Upper lobe of left lung (tissue), 6 donors: ENCODE measurements at regions not wholly inside any gene's neighbourhood (a gene's known extent, or its start where the extent isn't known, plus 50 kb on each side); places are given as distances from the start of the nearest gene placed in this dataset.

Experiments
- ATAC-seq, 2 donors: fragments of 200-7000 bp; cut with Tn5 transposase; one replicate each; pipeline ENCODE4 v1.9.1; 2022; ENCODE audit warnings: mild to moderate bottlenecking in 2 of 2, moderate library complexity in 2 of 2; ENCODE audit not compliant: low FRiP score in 2 of 2
- DNase-seq, 2 donors: peaks; one replicate each; pipeline ENCODE4 v3.0.0-alpha.2; 2019 to 2020
- H3K27ac ChIP-seq, 4 donors: fragments of 200-600 bp; sonication (generic); one replicate each; pipeline ENCODE4 v1.5.1; 2016 to 2019
- H3K27me3 ChIP-seq, 4 donors: fragments of 200-600 bp; sonication (generic); one replicate each; pipeline ENCODE4 v1.5.1; 2017 to 2019
- H3K36me3 ChIP-seq, 4 donors: fragments of 200-600 bp; sonication (generic); one replicate each; pipeline ENCODE4 v1.5.1; 2016 to 2019
- H3K4me1 ChIP-seq, 4 donors: fragments of 200-600 bp; sonication (generic); one replicate each; pipeline ENCODE4 v1.5.1; 2018 to 2019
- H3K4me3 ChIP-seq, 4 donors: fragments of 200-600 bp; sonication (generic); one replicate each; pipeline ENCODE4 v1.5.1; 2017 to 2019; ENCODE audit warnings: mild to moderate bottlenecking in 2 of 4, moderate library complexity in 1 of 4
- H3K9me3 ChIP-seq, 4 donors: fragments of 200-600 bp; sonication (generic); one replicate each; pipeline ENCODE4 v1.5.1; 2018 to 2019
- CTCF ChIP-seq, 6 experiments: fragments of 450-650 bp in 4 of 6; fragments of 200-600 bp in 2 of 6; sonication (generic) in 2 of 6; IDR thresholded peaks; one replicate each; pipeline ENCODE4 v1.5.1; 2016 to 2019; ENCODE audit warnings: antibody characterized with exemption in 6 of 6
- EP300 ChIP-seq, 4 donors: sonication (generic); formaldehyde crosslinking; IDR thresholded peaks; one replicate each; pipeline ENCODE4 v1.5.1; 2017; ENCODE audit warnings: antibody characterized with exemption in 4 of 4, control low read depth in 2 of 4
- POLR2A ChIP-seq, 4 donors: fragments of 450-650 bp; IDR thresholded peaks; one replicate each; pipeline ENCODE4 v1.5.1; 2016 to 2017; ENCODE audit warnings: antibody characterized with exemption in 4 of 4, mild to moderate bottlenecking in 2 of 4
- POLR2AphosphoS5 ChIP-seq, 2 donors: sonication (generic); formaldehyde crosslinking; IDR thresholded peaks; one replicate each; pipeline ENCODE4 v1.5.1; 2017; ENCODE audit warnings: antibody characterized with exemption in 2 of 2
- WGBS, 2 donors: methylation state at CpG; one replicate each; pipeline ENCODE4 v1.1.5; 2017 to 2018; 5-methylcytosine and 5-hydroxymethylcytosine counted together
- donor health status: DM: no; HTN: no; CAD: no; lungs with moderate emphysema.
- donor health status: DM: no; HTN: yes; CAD: no; lungs with severe emphysema.

GRCh38 chr16:62149631-62150030 is 113.4 kb upstream of the CDH8 start:
- Histone ChIP-seq H3K27me3 (no peaks in the 10 kb centered on the region), H3K27ac (no peak overlapping the region), H3K36me3 (no peaks in the 10 kb centered on the region), H3K4me1 (no peaks in the 10 kb centered on the region), H3K4me3 (no peak overlapping the region), H3K9me3 (no peaks in the 10 kb centered on the region)
- no peak for DNase-seq
- no peak for ATAC-seq
- TF ChIP-seq POLR2A (IDR thresholded peaks at IDR 0.05) = no peak
- no peak for TF ChIP-seq CTCF (IDR thresholded peaks at IDR 0.05)
- TF ChIP-seq POLR2AphosphoS5 (IDR thresholded peaks at IDR 0.05) = no peak
- TF ChIP-seq EP300 (IDR thresholded peaks at IDR 0.05) = no peak

- Histone ChIP-seq H3K27me3 (no peaks in the 10 kb centered on the region), H3K27ac (no peak overlapping the region), H3K4me3 (no peak overlapping the region), H3K4me1 (no peaks in the 10 kb centered on the region), H3K9me3 (peaks cover 0 to 4% (median 2%) of the 10 kb centered on the region in 4 donors), H3K36me3 (no peaks in the 10 kb centered on the region)
- ATAC-seq (no peak), DNase-seq (no peak)
- TF ChIP-seq POLR2AphosphoS5 (IDR thresholded peaks at IDR 0.05) (no peak), CTCF (IDR thresholded peaks at IDR 0.05) (no peak), POLR2A (IDR thresholded peaks at IDR 0.05) (no peak), EP300 (IDR thresholded peaks at IDR 0.05) (no peak)
- 84 to 88% methylated on average over 3 of the region's 3 CpGs for WGBS, 2 donors
Observed at GRCh38 chr16:62137996-62138395, 101.8 kb upstream of the CDH8 start.

GRCh38 chr16:62135911-62136310 is 99.7 kb upstream of the CDH8 start:
- H3K4me3 ChIP-seq = no peak overlapping the region
- no peaks in the 10 kb centered on the region for H3K36me3 ChIP-seq
- H3K9me3 ChIP-seq = peaks cover 0 to 4% (median 2%) of the 10 kb centered on the region in 4 donors
- ATAC-seq (no peak), DNase-seq (no peak)
- WGBS, 2 donors = 64 to 68% methylated on average over 2 of the region's 2 CpGs
- H3K27me3 ChIP-seq = no peaks in the 10 kb centered on the region
- TF ChIP-seq POLR2A (IDR thresholded peaks at IDR 0.05) (no peak), POLR2AphosphoS5 (IDR thresholded peaks at IDR 0.05) (no peak), EP300 (IDR thresholded peaks at IDR 0.05) (no peak), CTCF (IDR thresholded peaks at IDR 0.05) (no peak)
- no peaks in the 10 kb centered on the region for H3K4me1 ChIP-seq
- no peak overlapping the region for H3K27ac ChIP-seq

GRCh38 chr16:62135446-62135845 is 99.2 kb upstream of the CDH8 start:
- H3K4me3 ChIP-seq = no peak overlapping the region
- DNase-seq (no peak), ATAC-seq (no peak)
- no peak for TF ChIP-seq EP300 (IDR thresholded peaks at IDR 0.05)
- no peak for TF ChIP-seq POLR2AphosphoS5 (IDR thresholded peaks at IDR 0.05)
- TF ChIP-seq CTCF (IDR thresholded peaks at IDR 0.05) = no peak
- no peak for TF ChIP-seq POLR2A (IDR thresholded peaks at IDR 0.05)
- H3K4me1 ChIP-seq = no peaks in the 10 kb centered on the region
- H3K27ac ChIP-seq = no peak overlapping the region
- no peaks in the 10 kb centered on the region for H3K36me3 ChIP-seq
- no peaks in the 10 kb centered on the region for H3K27me3 ChIP-seq
- peaks cover 0 to 4% (median 2%) of the 10 kb centered on the region in 4 donors for H3K9me3 ChIP-seq
- WGBS, 2 donors = 83 to 96% methylated on average over 1 of the region's 1 CpG

- no peaks in the 10 kb centered on the region for H3K4me1 ChIP-seq
- H3K27me3 ChIP-seq = no peaks in the 10 kb centered on the region
- DNase-seq (no peak), ATAC-seq (no peak)
- H3K36me3 ChIP-seq = no peaks in the 10 kb centered on the region
- 85 to 89% methylated on average over 4 of the region's 4 CpGs for WGBS, 2 donors
- no peak overlapping the region for H3K27ac ChIP-seq
- peaks cover 0 to 4% (median 2%) of the 10 kb centered on the region in 4 donors for H3K9me3 ChIP-seq
- no peak overlapping the region for H3K4me3 ChIP-seq
- TF ChIP-seq POLR2A (IDR thresholded peaks at IDR 0.05) (no peak), EP300 (IDR thresholded peaks at IDR 0.05) (no peak), CTCF (IDR thresholded peaks at IDR 0.05) (no peak), POLR2AphosphoS5 (IDR thresholded peaks at IDR 0.05) (no peak)
Observed at GRCh38 chr16:62130101-62130500, 93.9 kb upstream of the CDH8 start.
